Colonic mucosa (tissue), 4 donors: ENCODE measurements at regions not wholly inside any gene's neighbourhood (a gene's known extent, or its start where the extent isn't known, plus 50 kb on each side); places are given as distances from the start of the nearest gene placed in this dataset.

ENCODE experiments used
- DNase-seq: peaks from one replicate; pipeline ENCODE4 v3.0.0-alpha.2; 2020
- H3K27ac ChIP-seq: fragments of 200-600 bp; one replicate; pipeline ENCODE4 v1.8.0; 2021
- H3K27me3 ChIP-seq: fragments of 200-600 bp; one replicate; pipeline ENCODE4 v1.8.0; 2021
- H3K36me3 ChIP-seq: fragments of 200-600 bp; one replicate; pipeline ENCODE4 v1.8.0; 2021
- H3K4me1 ChIP-seq: fragments of 200-600 bp; one replicate; pipeline ENCODE4 v1.8.0; 2021; ENCODE audit warnings: mild to moderate bottlenecking
- H3K4me3 ChIP-seq: fragments of 200-600 bp; one replicate; pipeline ENCODE4 v1.8.0; 2021
- H3K9ac ChIP-seq, 2 donors: one replicate each; pipeline ENCODE4 v1.7.0; 2013; ENCODE audit warnings: control low read depth in 2 of 2, low read depth in 2 of 2, low read length in 2 of 2
- H3K9me3 ChIP-seq: fragments of 200-600 bp; one replicate; pipeline ENCODE4 v1.8.0; 2021
- CTCF ChIP-seq: fragments of 200-600 bp; IDR thresholded peaks from one replicate; pipeline ENCODE4 v1.8.0; 2022; ENCODE audit warnings: antibody characterized with exemption, mild to moderate bottlenecking
- intact Hi-C: fragments of 100-400 bp; cut with DNase I; formaldehyde crosslinking; loops from one replicate; pipeline ENCODE4 v1.14.1; 2022
- donor health status: healthy.
- donor health status: DM: no; HTN: no; CAD: no.
- donor health status: DM: no; HTN: no; CAD: no.

DNA sequence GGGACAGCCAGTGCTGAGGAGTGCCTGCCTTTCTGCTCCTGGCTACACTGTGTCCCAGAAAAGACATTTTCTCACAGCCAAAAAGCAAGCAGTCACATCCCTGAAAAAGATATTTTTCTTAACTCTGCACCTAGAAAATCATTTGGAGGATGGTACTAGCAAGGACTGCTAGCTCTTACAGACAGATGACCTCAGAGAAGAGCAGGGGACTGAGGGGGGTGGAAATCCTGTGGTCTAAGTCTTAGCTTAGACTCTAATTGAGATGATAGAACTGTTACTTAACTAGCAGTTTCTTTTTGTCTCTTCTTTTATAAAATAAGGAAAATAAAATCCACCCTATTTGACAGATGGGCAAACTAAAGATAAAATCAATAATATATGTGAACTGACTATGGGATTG lies 152.8 kb downstream of the TMEM200A start:
- Histone ChIP-seq H3K4me1 (no peaks in the 10 kb centered on the region), H3K9ac (no peak overlapping the region)

DNA sequence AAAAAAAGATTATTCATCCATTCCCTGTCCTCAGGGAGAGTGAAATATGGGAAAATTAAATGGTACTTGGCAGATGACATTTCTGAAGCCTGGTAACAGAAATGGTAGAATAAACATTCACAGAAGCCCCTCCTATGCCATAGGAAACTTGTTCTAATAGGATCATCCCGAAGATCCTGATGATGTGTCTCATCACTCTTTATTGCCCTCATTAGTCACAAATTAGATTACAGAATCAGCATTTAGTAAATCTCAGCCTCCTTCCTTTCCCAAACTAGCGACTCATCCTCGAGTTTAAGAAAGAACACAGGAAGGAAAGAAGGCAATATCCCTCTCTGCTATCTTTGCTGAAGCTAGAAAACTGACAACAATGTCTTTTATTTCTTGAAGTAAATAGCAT lies 154.4 kb downstream of the TMEM200A start:
- Histone ChIP-seq H3K9ac (no peak overlapping the region), H3K9me3 (no peaks in the 10 kb centered on the region), H3K36me3 (no peaks in the 10 kb centered on the region), H3K27ac (no peak overlapping the region), H3K27me3 (no peaks in the 10 kb centered on the region), H3K4me1 (no peaks in the 10 kb centered on the region), H3K4me3 (no peak overlapping the region)
- DNase-seq: no peak
- intact Hi-C loops: no loop called here
- no peak for TF ChIP-seq CTCF

More for the DNA sequence above, 152.8 kb downstream of the TMEM200A start:
- no peak for DNase-seq
- H3K27me3 ChIP-seq: no peaks in the 10 kb centered on the region
- no peak overlapping the region for H3K27ac ChIP-seq
- H3K4me3 ChIP-seq: no peak overlapping the region
- no peaks in the 10 kb centered on the region for H3K36me3 ChIP-seq
- TF ChIP-seq CTCF: no peak
- intact Hi-C loops: no loop called here
- H3K9me3 ChIP-seq: no peaks in the 10 kb centered on the region

DNA sequence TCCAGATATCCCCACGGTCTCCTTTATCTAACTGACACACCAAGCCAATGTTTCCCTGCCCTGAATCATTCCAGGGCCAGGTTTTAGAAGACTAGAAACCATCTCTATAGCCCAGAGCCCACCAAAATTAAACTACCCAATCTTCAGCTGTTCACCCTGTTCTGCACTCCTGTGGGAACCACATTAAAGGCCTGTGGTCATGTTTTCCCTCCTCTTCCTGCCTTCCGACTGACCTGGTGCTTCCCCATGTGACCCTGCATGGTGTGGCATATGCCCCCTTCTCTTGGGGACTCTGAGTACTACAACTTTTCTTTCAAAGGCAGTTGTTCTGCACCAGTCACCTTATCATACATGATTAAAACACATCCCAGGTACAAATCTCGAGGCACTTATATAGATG lies 155.0 kb downstream of the TMEM200A start:
- intact Hi-C loops: no loop called here
- Histone ChIP-seq H3K27ac (no peak overlapping the region), H3K9ac (no peak overlapping the region), H3K36me3 (no peaks in the 10 kb centered on the region), H3K9me3 (no peaks in the 10 kb centered on the region), H3K4me1 (no peaks in the 10 kb centered on the region), H3K27me3 (no peaks in the 10 kb centered on the region), H3K4me3 (no peak overlapping the region)
- no peak for TF ChIP-seq CTCF
- no peak for DNase-seq

GRCh38 chr6:130524552-130524951 lies 158.7 kb downstream of the TMEM200A start:
- Histone ChIP-seq H3K9ac (no peak overlapping the region), H3K36me3 (no peaks in the 10 kb centered on the region), H3K27ac (no peak overlapping the region), H3K4me1 (no peaks in the 10 kb centered on the region), H3K4me3 (no peak overlapping the region), H3K27me3 (no peaks in the 10 kb centered on the region), H3K9me3 (no peaks in the 10 kb centered on the region)
- DNase-seq: no peak
- TF ChIP-seq CTCF: no peak
- intact Hi-C loops: no loop called here

- DNase-seq: no peak
- Histone ChIP-seq H3K27ac (no peak overlapping the region), H3K4me3 (no peak overlapping the region), H3K27me3 (no peaks in the 10 kb centered on the region), H3K9ac (no peak overlapping the region), H3K9me3 (no peaks in the 10 kb centered on the region), H3K4me1 (no peaks in the 10 kb centered on the region), H3K36me3 (no peaks in the 10 kb centered on the region)
- TF ChIP-seq CTCF: no peak
- intact Hi-C loops: no loop called here
Observed at GRCh38 chr6:130525408-130525807, 159.6 kb downstream of the TMEM200A start.

DNA sequence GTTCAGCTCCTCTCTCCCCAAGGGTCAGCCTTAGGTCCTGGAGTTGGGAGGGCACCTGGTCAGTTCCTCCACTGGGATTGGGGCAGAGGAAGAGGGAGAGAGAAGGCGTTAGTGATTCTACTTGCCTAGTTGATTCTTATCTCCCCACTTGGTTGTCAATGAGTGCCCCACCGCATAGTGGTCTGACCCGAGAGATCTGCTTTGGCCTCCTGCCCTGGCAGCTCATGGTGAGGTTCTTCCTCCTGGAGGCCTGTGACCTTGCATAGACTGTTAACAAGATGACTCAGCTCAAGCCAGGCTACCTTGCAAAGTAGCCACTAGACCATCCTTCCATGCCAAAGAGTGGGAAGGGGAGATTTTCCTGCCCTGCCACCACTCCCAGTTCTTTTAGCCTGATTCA lies 160.6 kb downstream of the TMEM200A start:
- H3K4me3 ChIP-seq: no peak overlapping the region
- H3K9me3 ChIP-seq: no peaks in the 10 kb centered on the region
- H3K27me3 ChIP-seq: no peaks in the 10 kb centered on the region
- H3K36me3 ChIP-seq: no peaks in the 10 kb centered on the region
- no peak overlapping the region for H3K9ac ChIP-seq
- no peak overlapping the region for H3K27ac ChIP-seq
- no peak for TF ChIP-seq CTCF
- DNase-seq: no peak
- H3K4me1 ChIP-seq: no peaks in the 10 kb centered on the region
- intact Hi-C loops: no loop called here
